Esophagus (tissue), 2 donors: ENCODE measurements at regions not wholly inside any gene's neighbourhood (a gene's known extent, or its start where the extent isn't known, plus 50 kb on each side); places are given as distances from the start of the nearest gene placed in this dataset.

Experiments used
- H3K27ac ChIP-seq, 2 donors: one replicate each; pipeline ENCODE4 v1.5.1; 2013; ENCODE audit warnings: low read depth in 2 of 2, mild to moderate bottlenecking in 2 of 2, inconsistent platforms in 1 of 2, low read length in 1 of 2, moderate library complexity in 1 of 2
- H3K27me3 ChIP-seq, 2 donors: one replicate each; pipeline ENCODE4 v1.6.1; 2013; ENCODE audit warnings: low read length in 2 of 2, control low read depth in 1 of 2, mild to moderate bottlenecking in 1 of 2; ENCODE audit not compliant: insufficient read depth in 2 of 2, control insufficient read depth in 1 of 2
- H3K36me3 ChIP-seq, 2 donors: one replicate each; pipeline ENCODE4 v1.6.1; 2013; ENCODE audit warnings: low read length in 1 of 2; ENCODE audit not compliant: control insufficient read depth in 2 of 2, insufficient read depth in 2 of 2
- H3K4me1 ChIP-seq, 2 donors: one replicate each; pipeline ENCODE4 v1.6.1; 2013; ENCODE audit warnings: low read length in 1 of 2; ENCODE audit not compliant: control insufficient read depth in 2 of 2, insufficient read depth in 2 of 2
- H3K4me3 ChIP-seq, 2 donors: one replicate each; pipeline ENCODE4 v1.5.1; 2013; ENCODE audit warnings: low read length in 2 of 2, mild to moderate bottlenecking in 2 of 2, low read depth in 1 of 2, moderate library complexity in 1 of 2
- H3K9me3 ChIP-seq, 2 donors: one replicate each; pipeline ENCODE4 v1.6.1; 2013; ENCODE audit warnings: mild to moderate bottlenecking in 2 of 2, low read depth in 1 of 2, low read length in 1 of 2, moderate library complexity in 1 of 2; ENCODE audit not compliant: control insufficient read depth in 2 of 2, insufficient read depth in 1 of 2
- WGBS, 2 donors: extraction: QIAGEN DNeasy Blood & Tissue Kit; methylation state at CpG; one replicate each; pipeline ENCODE4 v1.1.7; 2013; 5-methylcytosine and 5-hydroxymethylcytosine counted together
- donor health status: healthy with polysubstance abuse.
- donor health status: Bipolar disorder and iron deficiency.

- no peaks in the 10 kb centered on the region for H3K36me3 ChIP-seq
- peaks cover 0 to 3% of the 10 kb centered on the region in 2 donors for H3K9me3 ChIP-seq
- H3K4me1 ChIP-seq = peaks cover 4 to 23% of the 10 kb centered on the region in 2 donors
- no peaks in the 10 kb centered on the region for H3K27me3 ChIP-seq
- 77 to 78% methylated on average over 13 of the region's 13 CpGs for WGBS, 2 donors
- H3K4me3 ChIP-seq = no peak overlapping the region
- H3K27ac ChIP-seq = no peak overlapping the region
Observed at GRCh38 chr9:129405089-129405826, 215.6 kb downstream of the C9orf50 start.

GRCh38 chr9:129404621-129405020 is 216.3 kb downstream of the C9orf50 start:
- H3K27me3 ChIP-seq = no peaks in the 10 kb centered on the region
- no peak overlapping the region for H3K27ac ChIP-seq
- H3K9me3 ChIP-seq = no peaks in the 10 kb centered on the region
- H3K4me1 ChIP-seq = peaks cover 4 to 23% of the 10 kb centered on the region in 2 donors
- no peak overlapping the region for H3K4me3 ChIP-seq
- no peaks in the 10 kb centered on the region for H3K36me3 ChIP-seq
- 79 to 82% methylated on average over 8 of the region's 8 CpGs for WGBS, 2 donors

DNA sequence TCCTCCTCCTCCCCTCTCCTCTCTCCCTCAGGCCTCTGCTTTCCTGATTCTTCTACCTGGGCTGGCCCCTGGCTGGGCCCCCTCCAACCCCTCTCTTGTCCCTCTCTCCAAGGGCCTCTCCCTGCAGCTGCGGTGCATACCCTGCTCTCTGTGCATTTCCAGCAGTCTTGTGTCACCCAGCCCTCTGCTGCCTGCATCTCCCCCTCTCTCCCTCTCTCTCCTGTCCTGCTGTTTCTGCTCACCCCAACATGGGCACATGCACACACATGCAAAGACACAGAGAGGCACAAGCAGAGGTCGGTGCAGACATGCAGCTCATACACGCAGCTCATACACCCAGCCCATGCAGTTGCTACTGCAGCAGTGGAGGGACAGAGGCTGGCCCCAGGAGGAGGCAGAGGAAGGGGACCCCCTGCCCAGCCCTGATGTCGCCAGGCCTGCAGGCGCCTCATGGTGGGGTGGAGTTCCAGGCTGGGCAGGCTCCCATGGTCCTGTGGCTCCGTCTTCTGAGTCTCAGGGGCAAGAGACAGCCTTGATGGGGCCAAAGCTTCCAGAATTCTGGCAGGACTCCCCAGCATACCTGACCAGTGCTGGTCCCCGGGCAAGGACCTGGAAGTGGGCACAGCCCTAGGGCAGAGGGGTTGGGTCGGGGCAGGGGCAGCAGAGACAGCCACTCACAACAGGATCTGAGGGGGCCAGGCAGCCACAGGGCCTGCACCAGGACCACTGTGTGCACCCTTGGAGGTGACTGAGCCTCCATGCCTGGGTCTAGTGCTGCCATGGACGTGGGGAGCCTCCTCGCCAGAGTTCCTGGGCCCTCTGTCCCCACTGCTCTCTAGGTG is 216.9 kb downstream of the C9orf50 start:
- H3K9me3 ChIP-seq = no peaks in the 10 kb centered on the region
- no peak overlapping the region for H3K27ac ChIP-seq
- no peaks in the 10 kb centered on the region for H3K36me3 ChIP-seq
- peaks cover 4 to 20% of the 10 kb centered on the region in 2 donors for H3K4me1 ChIP-seq
- 76 to 79% methylated on average over 10 of the region's 10 CpGs for WGBS, 2 donors
- no peaks in the 10 kb centered on the region for H3K27me3 ChIP-seq
- no peak overlapping the region for H3K4me3 ChIP-seq

- Histone ChIP-seq H3K27ac (peak overlapping the region in 1 of 2 donors; percentile 17), H3K9me3 (no peaks in the 10 kb centered on the region), H3K27me3 (no peaks in the 10 kb centered on the region), H3K4me3 (no peak overlapping the region), H3K4me1 (peaks cover 4 to 15% of the 10 kb centered on the region in 2 donors), H3K36me3 (no peaks in the 10 kb centered on the region)
- WGBS, 2 donors = 85 to 87% methylated on average over 16 of the region's 16 CpGs
Observed at GRCh38 chr9:129402931-129403778, 217.7 kb downstream of the C9orf50 start.

DNA sequence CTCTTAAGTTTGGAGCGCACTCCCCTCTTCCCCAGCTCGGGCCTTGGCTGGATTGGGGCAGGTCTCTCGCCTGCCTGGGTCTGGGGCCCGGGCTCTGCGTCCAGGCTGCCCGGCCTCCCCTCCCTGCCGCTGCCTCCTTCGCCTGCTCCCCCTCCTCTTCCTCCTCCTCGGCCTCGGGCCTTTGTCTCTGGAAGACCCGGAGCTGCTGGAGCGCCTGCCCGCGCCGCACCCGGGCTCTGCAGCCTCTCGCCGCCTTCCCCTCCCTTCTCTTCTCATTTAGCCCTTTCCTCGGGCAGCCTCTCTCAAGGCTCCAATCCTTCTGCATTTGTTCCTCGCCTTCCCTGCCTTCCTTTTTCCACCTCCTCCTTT is 218.5 kb downstream of the C9orf50 start:
- Histone ChIP-seq H3K27ac (peak overlapping the region; percentile 41 to 64), H3K4me1 (peaks cover 4 to 15% of the 10 kb centered on the region in 2 donors), H3K27me3 (no peaks in the 10 kb centered on the region), H3K9me3 (no peaks in the 10 kb centered on the region), H3K4me3 (no peak overlapping the region), H3K36me3 (no peaks in the 10 kb centered on the region)
- 21 to 23% methylated on average over 20 of the region's 20 CpGs for WGBS, 2 donors

DNA sequence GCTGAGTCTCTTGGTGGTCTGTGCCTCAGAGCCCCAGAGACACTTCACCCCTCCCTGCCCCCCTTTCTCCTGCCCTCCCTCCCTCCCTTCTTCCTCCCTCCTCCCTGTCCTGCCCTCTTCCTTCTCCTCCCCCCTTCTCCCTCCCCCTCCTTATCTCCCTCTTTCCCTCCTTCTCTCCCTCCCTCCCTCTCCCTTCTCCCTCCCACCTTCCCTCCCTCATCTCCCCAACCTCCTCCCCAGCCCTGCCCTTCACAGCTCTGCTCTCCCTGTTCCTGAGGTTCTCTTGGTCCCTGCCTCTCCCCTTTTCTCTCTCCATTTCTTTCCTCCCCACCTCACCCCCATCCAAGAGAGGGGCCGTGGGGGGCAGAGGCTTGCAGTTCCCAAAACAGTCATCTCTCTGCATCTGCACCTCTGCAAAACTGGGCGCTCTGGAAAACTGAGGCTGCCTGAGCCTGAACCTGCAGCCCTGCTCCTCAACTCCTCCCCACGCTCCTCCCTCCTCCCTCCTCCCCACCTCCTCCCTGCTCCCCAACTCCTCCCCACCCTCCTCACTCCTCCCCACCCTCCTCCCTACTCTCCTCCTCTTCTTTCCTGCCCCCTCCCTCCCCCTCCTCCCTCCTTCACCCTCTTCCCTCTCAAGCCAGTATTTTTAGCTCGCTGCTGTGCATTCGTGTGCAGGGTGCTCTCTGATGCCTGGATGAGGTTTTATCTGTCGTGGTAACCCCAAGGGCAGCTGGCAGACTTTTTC is 219.1 kb downstream of the C9orf50 start:
- Histone ChIP-seq H3K27me3 (no peaks in the 10 kb centered on the region), H3K36me3 (no peaks in the 10 kb centered on the region), H3K9me3 (no peaks in the 10 kb centered on the region), H3K4me3 (no peak overlapping the region), H3K27ac (peak overlapping the region; percentile 41 to 64), H3K4me1 (peaks cover 4 to 12% of the 10 kb centered on the region in 2 donors)
- 24 to 40% methylated on average over 6 of the region's 6 CpGs for WGBS, 2 donors

DNA sequence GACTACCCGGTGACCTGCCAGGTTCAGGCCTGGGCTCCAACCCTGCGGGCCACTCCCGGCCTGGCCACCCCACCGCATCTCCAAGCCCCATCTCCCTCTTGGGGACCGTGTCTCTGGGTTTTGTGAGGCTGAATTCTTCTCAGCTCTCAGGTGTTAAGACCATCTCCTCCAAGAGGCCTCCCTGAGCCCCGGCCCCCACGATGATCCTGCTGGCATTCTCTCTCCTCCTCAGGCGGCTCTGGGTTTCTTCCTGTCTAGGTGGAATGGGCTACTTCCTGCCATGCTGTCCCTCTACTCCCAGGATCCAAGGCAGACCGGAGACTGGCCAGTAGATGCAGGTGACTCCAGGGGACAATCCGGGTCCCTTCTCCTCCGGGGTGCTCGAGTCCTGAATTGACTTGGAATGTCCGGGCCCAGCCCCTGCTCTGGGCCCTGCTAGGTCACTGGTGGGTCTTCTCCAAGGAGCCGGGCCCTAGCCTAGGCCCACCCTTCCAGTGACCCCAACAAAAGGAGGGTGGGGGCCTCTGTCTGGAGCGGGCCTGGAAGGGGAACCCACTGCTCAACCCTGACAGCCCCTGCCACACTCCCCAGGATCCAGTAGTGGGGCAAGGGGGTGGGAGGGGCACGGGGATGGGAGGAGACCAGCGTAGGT is 219.8 kb downstream of the C9orf50 start:
- Histone ChIP-seq H3K36me3 (no peaks in the 10 kb centered on the region), H3K27ac (no peak overlapping the region), H3K4me1 (peaks cover 4 to 6% of the 10 kb centered on the region in 2 donors), H3K9me3 (no peaks in the 10 kb centered on the region), H3K4me3 (no peak overlapping the region), H3K27me3 (no peaks in the 10 kb centered on the region)
- WGBS, 2 donors = 81 to 83% methylated on average over 17 of the region's 17 CpGs

GRCh38 chr9:129400001-129400970 is 220.6 kb downstream of the C9orf50 start:
- no peaks in the 10 kb centered on the region for H3K27me3 ChIP-seq
- WGBS, 2 donors = 87 to 91% methylated on average over 41 to 44 of the region's 44 CpGs
- no peaks in the 10 kb centered on the region for H3K36me3 ChIP-seq
- no peak overlapping the region for H3K27ac ChIP-seq
- H3K4me1 ChIP-seq = peaks cover 4% of the 10 kb centered on the region in 2 donors
- H3K4me3 ChIP-seq = no peak overlapping the region
- no peaks in the 10 kb centered on the region for H3K9me3 ChIP-seq
